H1 (cell line): ENCODE measurements at regions not wholly inside any gene's neighbourhood (a gene's known extent, or its start where the extent isn't known, plus 50 kb on each side); places are given as distances from the start of the nearest gene placed in this dataset.

Experiments used
- CTCF ChIA-PET: fragments of 300-600 bp; sonication (Branson Sonifier 250); formaldehyde crosslinking; loops from one replicate; lab custom pipeline; 2021; ENCODE audit not compliant: partially characterized antibody; lab: Charles Lee
- POLR2A ChIA-PET: fragments of 300-600 bp; sonication (Branson Sonifier 250); formaldehyde crosslinking; loops from one replicate; lab custom pipeline; 2021; ENCODE audit warnings: inconsistent platforms; ENCODE audit not compliant: partially characterized antibody; lab: Charles Lee
- DNase-seq, 2 experiments: peaks; one replicate each; pipeline versions ENCODE4 v3.0.0 to v3.0.0-alpha.2; 2010 to 2022; ENCODE audit warnings: low spot score in 2 of 2, low read depth in 1 of 2, mixed read lengths in 1 of 2
- FAIRE-seq: peaks from 2 replicates; lab custom pipeline; 2011; peaks lifted over from hg19 to GRCh38; lab: Jason Lieb, UNC
- H2AFZ ChIP-seq: 2 replicates; pipeline ENCODE4 v1.8.1; 2012; ENCODE audit warnings: low read length, inconsistent platforms
- H2AK5ac ChIP-seq: 2 replicates; pipeline ENCODE4 v1.6.1; 2013; ENCODE audit warnings: low read depth, low read length
- H2BK120ac ChIP-seq: replicated peaks from 2 replicates; pipeline ENCODE3; 2013; ENCODE audit warnings: low read depth, low read length, inconsistent platforms
- H2BK12ac ChIP-seq: 2 replicates; pipeline ENCODE4 v1.6.1; 2013; ENCODE audit warnings: low read depth, low read length
- H2BK15ac ChIP-seq: 2 replicates; pipeline ENCODE4 v1.6.1; 2013; ENCODE audit warnings: low read length
- H2BK20ac ChIP-seq: 2 replicates; pipeline ENCODE4 v1.6.1; 2013; ENCODE audit warnings: low read length
- H2BK5ac ChIP-seq: 2 replicates; pipeline ENCODE4 v1.6.1; 2013; ENCODE audit warnings: low read depth, low read length
- H3K14ac ChIP-seq: 2 replicates; pipeline ENCODE4 v1.6.1; 2013; ENCODE audit warnings: inconsistent platforms; ENCODE audit not compliant: insufficient read length
- H3K18ac ChIP-seq: 2 replicates; pipeline ENCODE4 v1.6.1; 2013; ENCODE audit warnings: low read length; ENCODE audit errors: extremely low read depth
- H3K23ac ChIP-seq: 2 replicates; pipeline ENCODE4 v1.6.1; 2013; ENCODE audit warnings: inconsistent platforms; ENCODE audit not compliant: insufficient read length
- H3K23me2 ChIP-seq: 2 replicates; pipeline ENCODE4 v1.6.1; 2013; ENCODE audit warnings: low read depth, low read length
- H3K27ac ChIP-seq: 2 replicates; pipeline ENCODE4 v1.6.1; 2011; ENCODE audit warnings: low read depth, low read length, inconsistent platforms
- H3K27me3 ChIP-seq, 4 experiments: replicated peaks in 1 of 4; 1 replicate in 1 of 4; 2 replicates in 3 of 4; pipeline versions ENCODE4 v1.6.1 to v1.8.1; 2011 to 2013; ENCODE audit warnings: low read length in 3 of 4, mild to moderate bottlenecking in 3 of 4, inconsistent platforms in 2 of 4, mixed read lengths in 2 of 4, moderate library complexity in 1 of 4; ENCODE audit not compliant: control insufficient read depth in 3 of 4, insufficient read depth in 3 of 4; ENCODE audit errors: extremely low read depth in 1 of 4
- H3K36me3 ChIP-seq, 4 experiments: 2 replicates each; pipeline versions ENCODE4 v1.6.1 to v1.8.1; 2011 to 2013; ENCODE audit warnings: mild to moderate bottlenecking in 4 of 4, low read length in 3 of 4, moderate library complexity in 2 of 4, control low read depth in 1 of 4, inconsistent platforms in 1 of 4; ENCODE audit not compliant: insufficient read depth in 4 of 4, control insufficient read depth in 2 of 4
- H3K4ac ChIP-seq: replicated peaks from 2 replicates; pipeline ENCODE3; 2013; ENCODE audit warnings: low read length, low read depth, mixed read lengths, inconsistent platforms; ENCODE audit not compliant: insufficient read length
- H3K4me1 ChIP-seq, 4 experiments: replicated peaks in 1 of 4; 1 replicate in 1 of 4; 2 replicates in 3 of 4; pipeline versions ENCODE4 v1.6.1 to v1.8.1; 2011 to 2013; ENCODE audit warnings: low read length in 3 of 4, inconsistent platforms in 2 of 4, mixed read lengths in 1 of 4; ENCODE audit not compliant: insufficient read depth in 4 of 4, control insufficient read depth in 3 of 4
- H3K4me2 ChIP-seq, 2 experiments: 2 replicates each; pipeline versions ENCODE4 v1.6.1 to v1.8.1; 2011 to 2013; ENCODE audit warnings: low read depth in 2 of 2, low read length in 2 of 2, control low read depth in 1 of 2, inconsistent platforms in 1 of 2, mild to moderate bottlenecking in 1 of 2; ENCODE audit not compliant: insufficient read depth in 1 of 2
- H3K4me3 ChIP-seq, 4 experiments: fragments of 200-600, 300-600 bp in 1 of 4; sonication (generic), shearing (Covaris generic), sonication (Bioruptor Twin) in 1 of 4; 2 replicates each; pipeline versions ENCODE4 v1.5.1 to v1.8.1; 2011 to 2016; ENCODE audit warnings: low read length in 4 of 4, low read depth in 3 of 4, control low read depth in 2 of 4, inconsistent platforms in 2 of 4, mild to moderate bottlenecking in 2 of 4, mixed read lengths in 1 of 4, moderate library complexity in 1 of 4; ENCODE audit not compliant: insufficient read depth in 2 of 4; ENCODE audit errors: extremely low read depth in 1 of 4
- H3K56ac ChIP-seq: replicated peaks from 2 replicates; pipeline ENCODE3; 2013; ENCODE audit warnings: low read depth, mild to moderate bottlenecking, mixed read lengths, low read length, inconsistent platforms; ENCODE audit not compliant: insufficient read length
- H3K79me1 ChIP-seq: 2 replicates; pipeline ENCODE4 v1.6.1; 2013; ENCODE audit warnings: low read depth, low read length, control low read depth
- H3K79me2 ChIP-seq, 2 experiments: 2 replicates each; pipeline versions ENCODE4 v1.6.1 to v1.8.1; 2012 to 2013; ENCODE audit warnings: low read length in 2 of 2, mild to moderate bottlenecking in 2 of 2, inconsistent platforms in 1 of 2; ENCODE audit not compliant: insufficient read depth in 2 of 2, control insufficient read depth in 1 of 2
- H3K9ac ChIP-seq, 4 experiments: replicated peaks in 1 of 4; 1 replicate in 1 of 4; 2 replicates in 3 of 4; pipeline versions ENCODE4 v1.6.1 to v1.8.1; 2011 to 2013; ENCODE audit warnings: low read depth in 3 of 4, low read length in 3 of 4, control low read depth in 2 of 4, mild to moderate bottlenecking in 2 of 4, moderate library complexity in 2 of 4, inconsistent platforms in 1 of 4; ENCODE audit errors: extremely low read depth in 1 of 4
- H3K9me3 ChIP-seq, 2 experiments: 2 replicates each; pipeline versions ENCODE4 v1.6.1 to v1.8.1; 2012 to 2013; ENCODE audit warnings: mild to moderate bottlenecking in 2 of 2, moderate library complexity in 2 of 2, control low read depth in 1 of 2, inconsistent platforms in 1 of 2, low read depth in 1 of 2, low read length in 1 of 2, mixed read lengths in 1 of 2; ENCODE audit not compliant: insufficient read depth in 2 of 2
- H4K20me1 ChIP-seq, 2 experiments: replicated peaks in 1 of 2; 2 replicates each; pipeline versions ENCODE3 to v1.8.1; 2011 to 2013; ENCODE audit warnings: inconsistent platforms in 2 of 2, low read length in 2 of 2, mild to moderate bottlenecking in 1 of 2; ENCODE audit not compliant: insufficient read depth in 2 of 2, control insufficient read depth in 1 of 2
- H4K5ac ChIP-seq: 2 replicates; pipeline ENCODE4 v1.6.1; 2013; ENCODE audit warnings: low read length, low read depth, mixed read lengths, inconsistent platforms; ENCODE audit not compliant: insufficient read length
- H4K8ac ChIP-seq: 2 replicates; pipeline ENCODE4 v1.8.0; 2013; ENCODE audit warnings: mild to moderate bottlenecking, moderate library complexity, low read length, inconsistent platforms; ENCODE audit not compliant: insufficient read depth; ENCODE audit errors: extremely low read depth
- H4K91ac ChIP-seq: replicated peaks from 2 replicates; pipeline ENCODE3; 2013; ENCODE audit warnings: low read length, mixed read lengths, inconsistent platforms; ENCODE audit not compliant: insufficient read length
- ASH2L ChIP-seq: fragments of 200-600, 300-600 bp; sonication (generic); IDR thresholded peaks from one replicate; pipeline ENCODE4 v1.7.1; 2017; ENCODE audit warnings: low read length
- CEBPB ChIP-seq: IDR thresholded peaks from 2 replicates; pipeline ENCODE4 v1.6.1; 2012; ENCODE audit warnings: low read depth, low read length
- CHD2 ChIP-seq: IDR thresholded peaks from 2 replicates; pipeline ENCODE4 v1.6.1; 2012; ENCODE audit warnings: low read length, improper control_type of control experiment
- CTBP2 ChIP-seq: IDR thresholded peaks from 2 replicates; pipeline ENCODE4 v1.7.0; 2011; ENCODE audit warnings: borderline replicate concordance, mild to moderate bottlenecking, moderate library complexity, mixed read lengths, low read length; ENCODE audit not compliant: insufficient read depth, insufficient read length
- GABPA ChIP-seq: IDR thresholded peaks from 2 replicates; pipeline ENCODE4 v1.6.1; 2011; ENCODE audit warnings: mild to moderate bottlenecking, low read length, moderate library complexity, borderline replicate concordance; ENCODE audit not compliant: insufficient read depth
- HDAC6 ChIP-seq: IDR thresholded peaks from one replicate; pipeline ENCODE4 v1.7.1; 2012; ENCODE audit warnings: low read depth, mild to moderate bottlenecking, inconsistent platforms, low read length, moderate library complexity
- JUN ChIP-seq: IDR thresholded peaks from 2 replicates; pipeline ENCODE4 v1.6.1; 2011; ENCODE audit warnings: low read depth, mild to moderate bottlenecking, improper control_type of control experiment, low read length
- KDM1A ChIP-seq: fragments of 200-600, 300-600 bp; sonication (generic); IDR thresholded peaks from 2 replicates; pipeline ENCODE4 v1.7.1; 2016; ENCODE audit warnings: mild to moderate bottlenecking, low read length, borderline replicate concordance
- KDM5A ChIP-seq: fragments of 200-600 bp; IDR thresholded peaks from 2 replicates; pipeline ENCODE4 v1.7.1; 2012; ENCODE audit warnings: mild to moderate bottlenecking, low read length, inconsistent platforms, mixed read lengths
- MAFK ChIP-seq: IDR thresholded peaks from 2 replicates; pipeline ENCODE4 v1.6.1; 2012; ENCODE audit warnings: low read depth, mild to moderate bottlenecking, improper control_type of control experiment, low read length
- NRF1 ChIP-seq: IDR thresholded peaks from 2 replicates; pipeline ENCODE4 v1.6.1; 2011; ENCODE audit warnings: mild to moderate bottlenecking, low read depth, low read length, improper control_type of control experiment
- PHF8 ChIP-seq: fragments of 200-600 bp; sonication (generic); conservative IDR thresholded peaks from 2 replicates; pipeline ENCODE4 v1.7.1; 2012; ENCODE audit warnings: low read depth, mild to moderate bottlenecking, inconsistent platforms, low read length, moderate library complexity
- SIX5 ChIP-seq: IDR thresholded peaks from 2 replicates; pipeline ENCODE4 v1.6.1; 2011; ENCODE audit warnings: mild to moderate bottlenecking, low read depth, low read length
- TBP ChIP-seq: IDR thresholded peaks from 2 replicates; pipeline ENCODE4 v1.6.1; 2011; ENCODE audit warnings: low read depth, low read length, improper control_type of control experiment
- WGBS, 2 experiments: shearing (Covaris generic) in 1 of 2; methylation state at CpG; one replicate each; pipeline versions ENCODE4 v1.1.6 to v1.1.7; 2013 to 2015; ENCODE audit warnings: low lambda C conversion rate in 2 of 2, mixed read lengths in 2 of 2, inconsistent platforms in 1 of 2, low coverage in 1 of 2, missing lambda C conversion rate in 1 of 2; ENCODE audit not compliant: insufficient replicate concordance in 2 of 2, insufficient coverage in 1 of 2, insufficient read length in 1 of 2; ENCODE audit errors: extremely low coverage in 1 of 2, missing lambda C conversion rate in 1 of 2; 5-methylcytosine and 5-hydroxymethylcytosine counted together
- TF ChIP-seq, protein P1 (sequence below): IDR thresholded peaks from 2 replicates; pipeline ENCODE4 v1.6.1; 2011; ENCODE audit warnings: low read length, improper control_type of control experiment

- H2BK20ac ChIP-seq: no peak overlapping the region
- H3K79me1 ChIP-seq: no peaks in the 10 kb centered on the region
- no peak overlapping the region for H3K4ac ChIP-seq
- H2BK120ac ChIP-seq: no peak overlapping the region
- H3K36me3 ChIP-seq: no peaks in the 10 kb centered on the region
- FAIRE-seq (no peak), DNase-seq (no peak)
- H3K56ac ChIP-seq: no peak overlapping the region
- H3K4me3 ChIP-seq: no peak overlapping the region
- CTCF ChIA-PET: interaction anchor here (1.0 to 1.5 kb wide), 2 partner anchors 9 to 10 kb away, joined by 4 read pairs; no protein-coding TSS in a partner anchor
- H3K23ac ChIP-seq: no peak overlapping the region
- 94% methylated on average over 2 of the region's 2 CpGs; no CpG with 5 or more reads in 1 of the 2 experiments for WGBS, 2 experiments
- no peak overlapping the region for H3K14ac ChIP-seq
- POLR2A ChIA-PET: no interaction called here
- no peak overlapping the region for H2AK5ac ChIP-seq
- no peaks in the 10 kb centered on the region for H3K79me2 ChIP-seq
- no peaks in the 10 kb centered on the region for H3K4me1 ChIP-seq
- no peaks in the 10 kb centered on the region for H3K27me3 ChIP-seq
- H4K5ac ChIP-seq: no peak overlapping the region
- H4K20me1 ChIP-seq: no peaks in the 10 kb centered on the region
- H2AFZ ChIP-seq: no peak overlapping the region
- H2BK12ac ChIP-seq: no peak overlapping the region
- no peak overlapping the region for H3K18ac ChIP-seq
- no peak overlapping the region for H4K91ac ChIP-seq
- no peak overlapping the region for H3K9ac ChIP-seq
- H2BK15ac ChIP-seq: no peak overlapping the region
- no peak overlapping the region for H2BK5ac ChIP-seq
- H4K8ac ChIP-seq: no peak overlapping the region
- no peaks in the 10 kb centered on the region for H3K9me3 ChIP-seq
- no peak overlapping the region for H3K27ac ChIP-seq
- no peaks in the 10 kb centered on the region for H3K23me2 ChIP-seq
- H3K4me2 ChIP-seq: no peak overlapping the region
- TF ChIP-seq CHD2 (no peak), KDM5A (no peak), TBP (no peak), CEBPB (no peak), MAFK (no peak), HDAC6 (no peak), GABPA (no peak), KDM1A (no peak), ASH2L (no peak), SIX5 (no peak), PHF8 (no peak), JUN (no peak), NRF1 (no peak), CTBP2 (no peak)
- TF ChIP-seq, protein P1, sequence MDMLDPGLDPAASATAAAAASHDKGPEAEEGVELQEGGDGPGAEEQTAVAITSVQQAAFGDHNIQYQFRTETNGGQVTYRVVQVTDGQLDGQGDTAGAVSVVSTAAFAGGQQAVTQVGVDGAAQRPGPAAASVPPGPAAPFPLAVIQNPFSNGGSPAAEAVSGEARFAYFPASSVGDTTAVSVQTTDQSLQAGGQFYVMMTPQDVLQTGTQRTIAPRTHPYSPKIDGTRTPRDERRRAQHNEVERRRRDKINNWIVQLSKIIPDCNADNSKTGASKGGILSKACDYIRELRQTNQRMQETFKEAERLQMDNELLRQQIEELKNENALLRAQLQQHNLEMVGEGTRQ: no peak
These were observed 577.9 kb upstream of the EPHA6 start for GRCh38 chr3:96236522-96236921.
